ENCODE measurements at regions not wholly inside any gene's neighbourhood (a gene's known extent, or its start where the extent isn't known, plus 50 kb on each side); places are given as distances from the start of the nearest gene placed in this dataset.

GRCh38 chr5:67259548-67260215 is 63.1 kb upstream of the CD180 start:
- CTCF ChIA-PET: no interaction called here
- BruUV-seq (replicated peaks): no TSS peak
- dilution Hi-C loops (cut with MboI; ENCODE audit: extremely low pct_ligation_motif_present, low sequenced_read_pairs): no loop called here

More at GRCh38 chr5:67259548-67260215, 63.1 kb upstream of the CD180 start:
- Histone ChIP-seq H3K9me1 (replicated peaks; ENCODE audit: control insufficient read depth, extremely low read depth, insufficient read depth, low read length) (no peaks in the 10 kb centered on the region), H3K4me3 (replicated peaks in 1 of 3; ENCODE audit: insufficient read depth in 1 of 3, low read depth in 1 of 3, low read length in 3 of 3) (no peak overlapping the region), H3K27me3 (ENCODE audit: control insufficient read depth in 2 of 2, insufficient read depth in 2 of 2, low read length in 2 of 2) (no peaks in the 10 kb centered on the region), H3K9ac (replicated peaks; ENCODE audit: extremely low read depth, insufficient read depth, low read length) (no peak overlapping the region), H2AFZ (ENCODE audit: low read depth, low read length) (no peak overlapping the region), H3K9me3 (replicated peaks; ENCODE audit: control insufficient read depth, insufficient read depth, low read length) (no peaks in the 10 kb centered on the region), H3K36me3 (ENCODE audit: control insufficient read depth in 2 of 2, extremely low read depth in 1 of 2, insufficient read depth in 2 of 2, low read length in 2 of 2) (no peaks in the 10 kb centered on the region), H3K4me1 (ENCODE audit: control insufficient read depth, extremely low read depth, insufficient read depth, low read length) (peaks cover 3% of the 10 kb centered on the region), H3K4me2 (ENCODE audit: insufficient read depth, low read length) (no peak overlapping the region), H3K79me2 (ENCODE audit: control insufficient read depth, insufficient read depth, low read length) (no peaks in the 10 kb centered on the region), H4K20me1 (replicated peaks; ENCODE audit: control insufficient read depth, extremely low read depth, insufficient read depth, low read length) (no peaks in the 10 kb centered on the region), H3K27ac (ENCODE audit: insufficient read depth, low read depth, low read length) (no peak overlapping the region)
- intact Hi-C loops (cut with micrococcal nuclease): no loop called here
- TF ChIP-seq JUN (IDR thresholded peaks at IDR 0.05; ENCODE audit: borderline replicate concordance, insufficient read depth, insufficient read length, low read depth): no peak
- TF ChIP-seq, protein P1, sequence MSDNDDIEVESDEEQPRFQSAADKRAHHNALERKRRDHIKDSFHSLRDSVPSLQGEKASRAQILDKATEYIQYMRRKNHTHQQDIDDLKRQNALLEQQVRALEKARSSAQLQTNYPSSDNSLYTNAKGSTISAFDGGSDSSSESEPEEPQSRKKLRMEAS (IDR thresholded peaks at IDR 0.05; ENCODE audit: insufficient read depth, insufficient read length): no peak
- no peak for TF ChIP-seq EZH2 (IDR thresholded peaks at IDR 0.05; ENCODE audit: borderline replicate concordance, low read depth, low read length, severe bottlenecking)
- TF ChIP-seq FOS (IDR thresholded peaks at IDR 0.05; ENCODE audit: borderline replicate concordance, insufficient read depth, low read length): no peak
- TF ChIP-seq, protein P2, sequence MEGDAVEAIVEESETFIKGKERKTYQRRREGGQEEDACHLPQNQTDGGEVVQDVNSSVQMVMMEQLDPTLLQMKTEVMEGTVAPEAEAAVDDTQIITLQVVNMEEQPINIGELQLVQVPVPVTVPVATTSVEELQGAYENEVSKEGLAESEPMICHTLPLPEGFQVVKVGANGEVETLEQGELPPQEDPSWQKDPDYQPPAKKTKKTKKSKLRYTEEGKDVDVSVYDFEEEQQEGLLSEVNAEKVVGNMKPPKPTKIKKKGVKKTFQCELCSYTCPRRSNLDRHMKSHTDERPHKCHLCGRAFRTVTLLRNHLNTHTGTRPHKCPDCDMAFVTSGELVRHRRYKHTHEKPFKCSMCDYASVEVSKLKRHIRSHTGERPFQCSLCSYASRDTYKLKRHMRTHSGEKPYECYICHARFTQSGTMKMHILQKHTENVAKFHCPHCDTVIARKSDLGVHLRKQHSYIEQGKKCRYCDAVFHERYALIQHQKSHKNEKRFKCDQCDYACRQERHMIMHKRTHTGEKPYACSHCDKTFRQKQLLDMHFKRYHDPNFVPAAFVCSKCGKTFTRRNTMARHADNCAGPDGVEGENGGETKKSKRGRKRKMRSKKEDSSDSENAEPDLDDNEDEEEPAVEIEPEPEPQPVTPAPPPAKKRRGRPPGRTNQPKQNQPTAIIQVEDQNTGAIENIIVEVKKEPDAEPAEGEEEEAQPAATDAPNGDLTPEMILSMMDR (IDR thresholded peaks at IDR 0.05; ENCODE audit: extremely low read depth in 1 of 2, insufficient read depth in 1 of 2, low read depth in 1 of 2, low read length in 2 of 2): no peak
- TF ChIP-seq GATA2 (IDR thresholded peaks at IDR 0.05; ENCODE audit: insufficient read depth, insufficient read length, low read depth, low read length): no peak
- FAIRE-seq (no peak), DNase-seq (ENCODE audit: low read depth, low spot score) (no peak)
- POLR2A ChIA-PET: no interaction called here

All from endothelial cell of umbilical vein (primary cell).